Astrocyte (in vitro differentiated cells and primary cell): ENCODE measurements at regions not wholly inside any gene's neighbourhood (a gene's known extent, or its start where the extent isn't known, plus 50 kb on each side); places are given as distances from the start of the nearest gene placed in this dataset.

Experiments used
- CTCF ChIP-seq: IDR thresholded peaks from 2 replicates; pipeline ENCODE4 v1.5.1; 2011; ENCODE audit warnings: low read depth, mild to moderate bottlenecking, inconsistent platforms, low read length, moderate library complexity; ENCODE audit not compliant: insufficient read depth
- EZH2 ChIP-seq: IDR thresholded peaks from 2 replicates; pipeline ENCODE4 v1.6.1; 2012; ENCODE audit warnings: mild to moderate bottlenecking, low read length, inconsistent platforms; ENCODE audit not compliant: insufficient read depth

GRCh38 chr7:36048141-36048901, 104.7 kb upstream of the EEPD1 start:
- TF ChIP-seq CTCF, result no peak
- no peak for TF ChIP-seq EZH2
